ENCODE measurements at regions not wholly inside any gene's neighbourhood (a gene's known extent, or its start where the extent isn't known, plus 50 kb on each side); places are given as distances from the start of the nearest gene placed in this dataset.

DNA sequence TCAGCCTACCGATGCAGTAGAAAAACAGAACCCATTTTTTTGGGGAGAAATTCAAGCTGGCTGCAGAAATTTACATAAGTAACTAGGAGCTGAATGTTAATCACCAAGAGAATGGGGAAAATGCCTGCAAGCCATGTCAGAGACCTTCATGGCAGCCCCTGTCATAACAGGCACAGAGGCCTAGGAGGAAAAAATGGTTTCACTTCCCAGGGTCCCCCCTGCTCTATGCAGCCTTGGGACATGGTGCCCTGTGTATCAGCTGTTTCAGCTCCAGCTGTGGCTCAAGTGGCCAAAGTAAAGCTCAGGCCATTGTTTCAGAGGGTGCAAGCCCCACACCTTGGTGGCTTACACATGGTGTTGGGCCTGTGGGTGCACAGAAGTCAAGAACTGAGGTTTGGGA lies 842.5 kb downstream of the FLRT2 start:
- H3K9me3 ChIP-seq (ENCODE audit: control insufficient read depth, low read length): peaks cover 15% of the 10 kb centered on the region
- no peak overlapping the region for H3K27ac ChIP-seq (ENCODE audit: low read depth, low read length)
- no peaks in the 10 kb centered on the region for H3K36me3 ChIP-seq (ENCODE audit: control insufficient read depth, insufficient read depth, low read length)
- Mint-ChIP-seq H3K4me3 (no peak overlapping the region), H3K27me3 (ENCODE audit: insufficient read depth) (no peaks in the 10 kb centered on the region), H3K9me3 (peaks cover 27% of the 10 kb centered on the region), H3K27ac (no peak overlapping the region), H3K4me1 (no peaks in the 10 kb centered on the region), H3K36me3 (ENCODE audit: low read depth) (no peaks in the 10 kb centered on the region)
- H3K9ac ChIP-seq (ENCODE audit: extremely low read depth, low read length, poor library complexity, severe bottlenecking): no peak overlapping the region
- no peak for DNase-seq
- 83 to 95% methylated on average over 1 of the region's 1 CpG for WGBS, 2 experiments (ENCODE audit: insufficient coverage in 1 of 2, insufficient read length in 1 of 2)
- H3K4me1 ChIP-seq (ENCODE audit: control insufficient read depth, insufficient read depth, low read length): no peaks in the 10 kb centered on the region
- TF ChIP-seq, protein P1, sequence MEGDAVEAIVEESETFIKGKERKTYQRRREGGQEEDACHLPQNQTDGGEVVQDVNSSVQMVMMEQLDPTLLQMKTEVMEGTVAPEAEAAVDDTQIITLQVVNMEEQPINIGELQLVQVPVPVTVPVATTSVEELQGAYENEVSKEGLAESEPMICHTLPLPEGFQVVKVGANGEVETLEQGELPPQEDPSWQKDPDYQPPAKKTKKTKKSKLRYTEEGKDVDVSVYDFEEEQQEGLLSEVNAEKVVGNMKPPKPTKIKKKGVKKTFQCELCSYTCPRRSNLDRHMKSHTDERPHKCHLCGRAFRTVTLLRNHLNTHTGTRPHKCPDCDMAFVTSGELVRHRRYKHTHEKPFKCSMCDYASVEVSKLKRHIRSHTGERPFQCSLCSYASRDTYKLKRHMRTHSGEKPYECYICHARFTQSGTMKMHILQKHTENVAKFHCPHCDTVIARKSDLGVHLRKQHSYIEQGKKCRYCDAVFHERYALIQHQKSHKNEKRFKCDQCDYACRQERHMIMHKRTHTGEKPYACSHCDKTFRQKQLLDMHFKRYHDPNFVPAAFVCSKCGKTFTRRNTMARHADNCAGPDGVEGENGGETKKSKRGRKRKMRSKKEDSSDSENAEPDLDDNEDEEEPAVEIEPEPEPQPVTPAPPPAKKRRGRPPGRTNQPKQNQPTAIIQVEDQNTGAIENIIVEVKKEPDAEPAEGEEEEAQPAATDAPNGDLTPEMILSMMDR (conservative IDR thresholded peaks at IDR 0.05): no peak
- H3K27me3 ChIP-seq (ENCODE audit: control insufficient read depth, insufficient read depth, low read length, poor library complexity, severe bottlenecking): no peaks in the 10 kb centered on the region
- no peak overlapping the region for H3K4me3 ChIP-seq (ENCODE audit: low read length)

- no peaks in the 10 kb centered on the region for H3K4me1 ChIP-seq (ENCODE audit: control insufficient read depth, insufficient read depth, low read length)
- H3K4me1 Mint-ChIP-seq: no peaks in the 10 kb centered on the region
- TF ChIP-seq, protein P1 (conservative IDR thresholded peaks at IDR 0.05): no peak
- DNase-seq: no peak
- no peak overlapping the region for H3K27ac Mint-ChIP-seq
- no peaks in the 10 kb centered on the region for H3K27me3 Mint-ChIP-seq (ENCODE audit: insufficient read depth)
- no peak overlapping the region for H3K4me3 Mint-ChIP-seq
- H3K36me3 ChIP-seq (ENCODE audit: control insufficient read depth, insufficient read depth, low read length): no peaks in the 10 kb centered on the region
- no peaks in the 10 kb centered on the region for H3K27me3 ChIP-seq (ENCODE audit: control insufficient read depth, insufficient read depth, low read length, poor library complexity, severe bottlenecking)
- H3K4me3 ChIP-seq (ENCODE audit: low read length): no peak overlapping the region
- H3K9me3 Mint-ChIP-seq: no peaks in the 10 kb centered on the region
- H3K9me3 ChIP-seq (ENCODE audit: control insufficient read depth, low read length): no peaks in the 10 kb centered on the region
- H3K27ac ChIP-seq (ENCODE audit: low read depth, low read length): no peak overlapping the region
- WGBS, 2 experiments (ENCODE audit: insufficient coverage in 1 of 2, insufficient read length in 1 of 2): 91 to 92% methylated on average over 2 to 4 of the region's 4 CpGs
- no peak overlapping the region for H3K9ac ChIP-seq (ENCODE audit: extremely low read depth, low read length, poor library complexity, severe bottlenecking)
- H3K36me3 Mint-ChIP-seq (ENCODE audit: low read depth): no peaks in the 10 kb centered on the region
These were observed 834.7 kb downstream of the FLRT2 start for GRCh38 chr14:86364634-86365033.

DNA sequence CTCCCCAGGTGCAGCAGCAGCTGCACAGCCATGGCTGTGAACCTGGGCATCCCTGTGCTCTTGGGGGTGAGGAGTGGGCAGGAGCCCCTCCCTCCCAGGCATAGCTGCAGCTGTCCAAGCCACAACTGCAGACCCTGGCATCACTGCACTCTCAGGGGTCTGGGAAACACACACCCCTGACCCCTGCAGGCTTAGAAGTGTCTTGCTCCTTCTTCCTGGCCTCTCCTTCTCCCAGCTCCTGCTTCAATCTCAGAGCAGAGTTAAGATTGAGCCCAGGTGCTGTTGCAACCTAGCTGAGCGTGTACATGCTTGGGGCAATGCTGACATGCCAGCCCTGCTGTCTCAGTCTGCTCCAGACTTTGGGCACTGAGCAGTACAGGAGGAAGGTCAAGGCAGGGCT lies 833.6 kb downstream of the FLRT2 start:
- peak; percentile 52 for DNase-seq
- Histone ChIP-seq H3K36me3 (ENCODE audit: control insufficient read depth, insufficient read depth, low read length) (no peaks in the 10 kb centered on the region), H3K27me3 (ENCODE audit: control insufficient read depth, insufficient read depth, low read length, poor library complexity, severe bottlenecking) (no peaks in the 10 kb centered on the region), H3K9me3 (ENCODE audit: control insufficient read depth, low read length) (no peaks in the 10 kb centered on the region), H3K4me1 (ENCODE audit: control insufficient read depth, insufficient read depth, low read length) (no peaks in the 10 kb centered on the region), H3K9ac (ENCODE audit: extremely low read depth, low read length, poor library complexity, severe bottlenecking) (no peak overlapping the region), H3K27ac (ENCODE audit: low read depth, low read length) (no peak overlapping the region), H3K4me3 (ENCODE audit: low read length) (no peak overlapping the region)
- no peak overlapping the region for H3K27ac Mint-ChIP-seq
- no peaks in the 10 kb centered on the region for H3K9me3 Mint-ChIP-seq
- no peak overlapping the region for H3K4me3 Mint-ChIP-seq
- no peaks in the 10 kb centered on the region for H3K27me3 Mint-ChIP-seq (ENCODE audit: insufficient read depth)
- H3K4me1 Mint-ChIP-seq: no peaks in the 10 kb centered on the region
- no peaks in the 10 kb centered on the region for H3K36me3 Mint-ChIP-seq (ENCODE audit: low read depth)
- TF ChIP-seq, protein P1 (conservative IDR thresholded peaks at IDR 0.05): peak; percentile 51
- 91% methylated on average over 1 of the region's 1 CpG; no CpG with 5 or more reads in 1 of the 2 experiments for WGBS, 2 experiments (ENCODE audit: insufficient coverage in 1 of 2, insufficient read length in 1 of 2)

All from endodermal cell (in vitro differentiated cells).